WTC11 (cell line): ENCODE measurements at regions not wholly inside any gene's neighbourhood (a gene's known extent, or its start where the extent isn't known, plus 50 kb on each side); places are given as distances from the start of the nearest gene placed in this dataset.

Experiments used
- ATAC-seq: fragments of 200-7000 bp; cut with Tn5 transposase; 2 replicates; pipeline ENCODE4 v1.10.0; 2021; ENCODE audit warnings: mild to moderate bottlenecking, moderate library complexity
- CTCF ChIA-PET: fragments of 300-600 bp; sonication (Branson Sonifier 250); formaldehyde crosslinking; loops from one replicate; lab custom pipeline; 2021; ENCODE audit warnings: antibody characterized with exemption; lab: Charles Lee
- POLR2A ChIA-PET: fragments of 350-600 bp; sonication (Branson Sonifier 250); formaldehyde crosslinking; loops from one replicate; lab custom pipeline; 2021; ENCODE audit warnings: antibody characterized with exemption; lab: Charles Lee
- DNase-seq: peaks from one replicate; pipeline ENCODE4 v3.0.0; 2021; ENCODE audit warnings: low spot score
- H3K27ac Mint-ChIP-seq: 2 replicates; pipeline ENCODE4 v1.8.0; 2021; ENCODE audit warnings: mixed read lengths
- H3K27me3 Mint-ChIP-seq: 2 replicates; pipeline ENCODE4 v1.8.0; 2021; ENCODE audit warnings: low read depth, mild to moderate bottlenecking, moderate library complexity, mixed read lengths
- H3K36me3 Mint-ChIP-seq: 2 replicates; pipeline ENCODE4 v1.8.0; 2021; ENCODE audit warnings: mixed read lengths
- H3K4me1 Mint-ChIP-seq: 2 replicates; pipeline ENCODE4 v1.8.0; 2022; ENCODE audit warnings: mixed read lengths
- H3K4me3 Mint-ChIP-seq: 2 replicates; pipeline ENCODE4 v1.8.0; 2021; ENCODE audit warnings: mild to moderate bottlenecking, moderate library complexity, mixed read lengths
- H3K9me3 Mint-ChIP-seq: 2 replicates; pipeline ENCODE4 v1.8.0; 2021; ENCODE audit warnings: mixed read lengths
- ATF2 ChIP-seq: sonication (generic); formaldehyde crosslinking; IDR thresholded peaks from 2 replicates; pipeline ENCODE4 v1.8.1; 2022; ENCODE audit warnings: low read depth, missing genetic modification reagents, borderline replicate concordance
- ATF6 ChIP-seq: sonication (generic); formaldehyde crosslinking; IDR thresholded peaks from 2 replicates; pipeline ENCODE4 v1.8.1; 2023; ENCODE audit warnings: mild to moderate bottlenecking, missing genetic modification reagents
- CTCF ChIP-seq: fragments of 200-600 bp; IDR thresholded peaks from 2 replicates; pipeline ENCODE4 v1.8.0; 2022; ENCODE audit warnings: antibody characterized with exemption
- HMGXB4 ChIP-seq: sonication (generic); formaldehyde crosslinking; IDR thresholded peaks from 2 replicates; pipeline ENCODE4 v1.8.1; 2023; ENCODE audit warnings: mild to moderate bottlenecking, moderate library complexity, missing genetic modification reagents
- IRF2 ChIP-seq: sonication (generic); formaldehyde crosslinking; IDR thresholded peaks from 2 replicates; pipeline ENCODE4 v1.8.0; 2022; ENCODE audit warnings: low read depth, missing genetic modification reagents, borderline replicate concordance
- OVOL2 ChIP-seq: fragments of 250-450 bp; sonication (Bioruptor Pico); IDR thresholded peaks from 2 replicates; pipeline ENCODE4 v1.9.0; 2021; ENCODE audit warnings: mild to moderate bottlenecking, borderline replicate concordance
- PREB ChIP-seq: sonication (generic); formaldehyde crosslinking; IDR thresholded peaks from 2 replicates; pipeline ENCODE4 v1.8.1; 2022; ENCODE audit warnings: mild to moderate bottlenecking, missing genetic modification reagents, moderate library complexity, borderline replicate concordance
- RORB ChIP-seq: fragments of 250-450 bp; sonication (Bioruptor Pico); IDR thresholded peaks from 2 replicates; pipeline ENCODE4 v1.9.0; 2021; ENCODE audit warnings: mild to moderate bottlenecking
- TEAD4 ChIP-seq: sonication (generic); formaldehyde crosslinking; IDR thresholded peaks from 2 replicates; pipeline ENCODE4 v1.8.0; 2022; ENCODE audit warnings: mild to moderate bottlenecking, missing genetic modification reagents
- ZNF138 ChIP-seq: sonication (generic); formaldehyde crosslinking; conservative IDR thresholded peaks from 2 replicates; pipeline ENCODE4 v1.8.1; 2022; ENCODE audit warnings: mild to moderate bottlenecking, moderate library complexity, missing genetic modification reagents
- ZNF281 ChIP-seq: sonication (generic); formaldehyde crosslinking; IDR thresholded peaks from 2 replicates; pipeline ENCODE4 v1.8.0; 2023; ENCODE audit warnings: mild to moderate bottlenecking, missing genetic modification reagents
- ZNF423 ChIP-seq: fragments of 250-450 bp; sonication (Bioruptor Pico); IDR thresholded peaks from 2 replicates; pipeline ENCODE4 v2.1.2; 2022; ENCODE audit warnings: mild to moderate bottlenecking, moderate library complexity

- TF ChIP-seq CTCF, result no peak
- TF ChIP-seq ATF6, result no peak
- no peak for TF ChIP-seq TEAD4 (CRISPR knock-in tag)
- TF ChIP-seq ZNF138 (CRISPR knock-in tag), result no peak
- TF ChIP-seq IRF2, result no peak
- no peak for TF ChIP-seq HMGXB4 (CRISPR knock-in tag)
These were observed 974.6 kb upstream of the CELF2 start (continued) for GRCh38 chr10:10043083-10043482.

GRCh38 chr10:10044922-10045764, 972.5 kb upstream of the CELF2 start:
- ChIA-PET CTCF (interaction anchor here (0.9 kb wide), 1 partner anchor 702 kb away, joined by 3 read pairs; no protein-coding TSS in a partner anchor), POLR2A (no interaction called here)
- no peak overlapping the region for H3K27ac Mint-ChIP-seq
- ATAC-seq, result no peak
- H3K27me3 Mint-ChIP-seq, result no peaks in the 10 kb centered on the region
- no peak for DNase-seq
- H3K9me3 Mint-ChIP-seq, result peaks cover 17% of the 10 kb centered on the region
- no peak overlapping the region for H3K4me3 Mint-ChIP-seq
- TF ChIP-seq ATF2 (CRISPR knock-in tag), result no peak
- TF ChIP-seq RORB (CRISPR knock-in tag), result no peak
- no peak for TF ChIP-seq ZNF281 (CRISPR knock-in tag)
- no peak for TF ChIP-seq OVOL2
- TF ChIP-seq PREB (CRISPR knock-in tag), result no peak
- TF ChIP-seq ZNF423, result no peak
- no peaks in the 10 kb centered on the region for H3K4me1 Mint-ChIP-seq
- H3K36me3 Mint-ChIP-seq, result no peaks in the 10 kb centered on the region
